Activated CD4-positive, CD25-positive, alpha-beta regulatory T cell treated with anti-CD3 and anti-CD28 coated beads, Interleukin-2, amount 50 U/mL, for 24 hours (primary cell): ENCODE measurements at regions not wholly inside any gene's neighbourhood (a gene's known extent, or its start where the extent isn't known, plus 50 kb on each side); places are given as distances from the start of the nearest gene placed in this dataset.

Experiments
- ATAC-seq, 2 donors: fragments of 150-1000 bp; cut with Tn5 transposase; one replicate each; pipeline ENCODE4 v1.10.0; 2021; ENCODE audit warnings: mild to moderate bottlenecking in 1 of 2, moderate library complexity in 1 of 2

DNA sequence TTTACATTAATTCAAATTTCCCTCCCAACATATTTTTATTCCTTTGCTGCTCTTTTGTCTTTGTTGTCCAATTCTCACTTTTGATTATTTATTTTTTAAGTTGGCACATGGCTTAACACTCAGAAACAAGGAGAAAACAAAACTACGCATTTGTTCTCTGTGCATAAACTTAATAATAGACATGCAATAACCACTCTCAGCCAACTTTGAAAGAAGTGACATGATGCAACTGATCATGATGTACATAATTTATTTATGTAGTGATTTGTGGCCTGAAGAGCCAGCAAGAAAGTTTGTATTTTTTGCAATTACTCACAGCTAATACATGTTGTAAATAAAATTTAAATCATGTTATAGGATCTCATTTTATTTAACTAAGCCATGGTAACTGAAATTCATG lies 942.8 kb upstream of the PIK3C3 start:
- ATAC-seq: no peak

DNA sequence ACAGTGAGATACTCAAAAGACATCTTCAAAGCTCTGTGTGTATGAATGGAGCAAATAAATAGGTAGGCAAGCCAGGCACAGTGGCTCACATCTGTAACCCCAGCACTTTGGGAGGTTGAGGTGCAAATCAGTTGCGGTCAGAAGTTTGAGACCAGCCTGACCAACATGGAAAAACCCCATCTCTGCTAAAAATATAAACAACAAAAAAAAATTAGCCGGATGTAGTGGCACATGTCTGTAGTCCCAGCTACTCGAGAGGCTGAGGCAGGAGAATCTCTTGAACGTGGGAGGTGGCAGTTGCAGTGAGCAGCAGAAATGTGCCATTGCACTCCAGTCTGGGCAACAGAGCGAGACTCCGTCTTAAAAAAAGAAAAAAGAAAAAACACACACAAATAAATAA lies 945.1 kb upstream of the PIK3C3 start:
- no peak for ATAC-seq

DNA sequence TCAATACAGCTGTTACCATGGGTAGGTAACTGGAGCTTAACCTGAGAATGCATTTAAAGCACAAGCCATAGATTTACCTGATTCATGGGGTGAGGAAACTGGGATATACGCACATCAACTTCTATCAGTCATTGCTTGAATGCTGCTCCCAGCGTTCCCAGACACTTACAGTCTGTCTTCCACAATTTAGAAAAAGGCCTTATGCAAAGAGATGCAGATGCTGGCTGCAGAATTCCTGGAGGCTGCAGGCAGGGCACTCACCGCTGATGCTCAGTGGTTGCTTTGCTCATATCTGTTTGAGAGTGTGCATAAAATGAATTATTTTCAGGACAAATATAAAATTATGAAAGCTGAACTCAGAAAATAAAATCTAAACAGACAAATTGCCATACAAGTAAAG lies 950.7 kb upstream of the PIK3C3 start:
- ATAC-seq: no peak

DNA sequence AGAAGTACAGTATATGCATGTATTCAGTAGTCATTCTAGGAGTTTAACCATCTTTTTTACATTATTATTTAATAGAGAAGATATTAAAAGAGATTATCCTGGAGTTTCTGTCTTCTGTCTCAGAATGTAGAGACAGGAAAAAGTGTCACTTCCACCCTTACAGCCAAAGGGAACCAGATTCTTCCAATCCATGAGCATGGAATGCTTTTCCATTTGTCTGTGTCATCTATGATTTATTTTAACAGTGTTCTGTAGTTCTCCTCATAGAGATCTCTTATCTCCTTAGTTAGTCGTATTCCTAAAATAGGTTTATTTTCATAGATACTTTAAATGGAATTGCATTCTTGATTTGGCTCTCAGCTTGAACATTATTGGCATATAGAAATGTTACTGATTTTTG lies 959.5 kb upstream of the PIK3C3 start:
- ATAC-seq: no peak

DNA sequence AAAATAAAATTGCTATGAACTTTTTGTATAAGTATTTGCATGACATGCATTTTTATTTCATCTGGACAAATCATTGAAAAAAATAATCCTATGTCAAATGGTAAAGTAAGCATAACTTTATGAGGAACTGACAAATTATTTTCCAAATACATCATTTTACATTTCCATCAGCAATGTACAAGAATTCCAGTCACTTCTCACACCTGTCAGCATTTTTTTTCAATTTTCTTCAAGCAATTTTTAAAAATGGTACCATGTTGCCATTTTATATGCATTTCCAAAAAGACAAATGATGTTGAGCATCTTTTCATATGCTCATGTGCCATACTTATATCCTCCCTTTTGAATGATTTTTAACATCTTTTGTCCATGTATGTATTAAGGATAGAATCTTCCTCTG lies 961.7 kb upstream of the PIK3C3 start:
- ATAC-seq: no peak

DNA sequence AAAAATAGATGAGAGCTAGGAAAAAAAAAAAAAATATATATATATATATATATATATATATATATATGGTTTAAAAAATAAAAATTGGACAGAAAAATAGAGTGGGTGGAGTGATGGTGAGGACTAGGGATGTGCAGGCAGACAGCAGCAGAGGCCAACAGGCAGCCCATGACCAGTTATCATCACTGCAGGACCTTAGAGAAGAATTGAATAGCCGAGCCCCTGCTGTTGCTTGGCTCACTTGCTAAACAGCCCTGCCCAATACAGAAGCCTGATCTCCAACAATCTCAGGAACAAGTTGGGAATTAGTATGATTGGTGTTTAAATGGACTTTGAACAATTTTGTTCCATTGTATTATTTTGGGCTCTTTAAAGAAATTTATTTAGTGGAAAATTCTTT lies 967.5 kb upstream of the PIK3C3 start:
- no peak for ATAC-seq

DNA sequence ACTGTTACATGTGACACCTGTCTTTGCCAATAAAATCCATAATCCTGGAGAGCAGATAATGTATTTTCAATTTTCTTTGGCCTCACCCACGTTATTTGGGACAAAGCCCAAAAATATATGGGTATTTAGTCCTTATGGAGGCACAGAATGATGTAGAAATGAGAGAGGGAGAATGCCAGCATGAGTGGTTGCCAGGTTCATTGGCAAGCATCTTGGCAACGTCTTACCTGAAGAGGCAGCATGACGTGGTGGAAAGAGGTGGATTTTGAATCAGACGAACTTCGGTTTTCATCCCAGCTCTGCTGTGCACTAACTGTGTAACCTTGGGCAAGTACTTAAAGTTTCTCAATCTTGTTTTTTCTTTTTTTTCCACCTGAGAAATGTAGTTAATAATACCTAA lies 969.6 kb upstream of the PIK3C3 start:
- ATAC-seq: no peak

DNA sequence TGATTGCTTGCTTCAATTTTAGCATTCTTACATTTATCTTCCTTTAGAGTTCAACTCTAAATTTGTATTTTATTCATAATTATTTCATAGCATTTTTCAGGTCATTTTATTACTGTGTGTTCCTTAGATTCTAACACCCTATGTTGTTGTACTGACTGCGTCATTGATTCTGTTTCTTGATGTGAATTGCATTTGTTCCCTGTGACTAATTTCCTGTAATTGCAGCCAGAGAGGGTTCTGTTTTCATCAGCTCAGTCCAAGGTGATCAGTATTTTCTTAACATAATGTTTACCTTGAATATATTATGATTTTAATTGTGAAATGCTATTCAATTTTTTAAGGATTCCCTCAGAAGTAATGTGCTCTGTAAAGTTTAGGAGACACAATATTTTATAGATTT lies 970.2 kb upstream of the PIK3C3 start:
- ATAC-seq: no peak

DNA sequence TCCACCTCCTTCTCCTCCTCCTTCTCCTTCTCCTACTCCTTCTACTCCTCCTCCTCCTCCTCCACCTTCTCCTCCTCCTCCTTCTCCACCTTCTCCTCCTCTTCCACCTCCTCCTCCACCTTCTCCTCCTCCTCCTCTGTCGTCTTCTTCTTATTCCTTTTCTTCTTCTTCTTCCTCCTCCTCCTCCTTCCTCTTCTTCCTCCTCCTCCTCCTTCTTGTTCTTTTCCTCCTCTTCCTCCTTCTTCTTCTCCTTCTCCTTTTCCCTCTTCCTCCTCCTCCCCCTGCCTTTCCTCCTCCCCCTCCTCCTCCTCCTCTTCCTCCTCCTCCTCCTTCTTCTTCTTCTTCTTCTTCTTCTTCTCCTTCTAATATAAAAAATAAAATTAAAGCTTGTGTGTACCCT lies 971.2 kb upstream of the PIK3C3 start:
- no peak for ATAC-seq

DNA sequence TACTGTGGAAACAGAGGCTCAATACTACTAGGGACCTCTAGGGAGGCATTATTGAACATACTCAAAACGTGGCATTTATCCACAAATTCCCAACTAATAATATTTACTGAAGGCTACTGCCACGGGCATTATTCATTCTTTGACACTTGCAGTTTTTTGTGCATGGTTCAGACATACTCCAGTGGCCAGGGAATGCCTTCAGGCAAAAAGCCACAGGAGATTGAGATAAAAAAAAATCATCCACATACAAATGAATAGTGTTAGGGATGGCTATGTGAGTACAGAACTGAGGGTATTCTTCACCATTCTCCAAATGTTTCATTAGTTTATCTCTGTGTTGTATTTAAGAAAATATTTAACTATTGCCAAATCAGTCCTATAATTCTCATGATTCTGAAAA lies 974.9 kb upstream of the PIK3C3 start:
- no peak for ATAC-seq

DNA sequence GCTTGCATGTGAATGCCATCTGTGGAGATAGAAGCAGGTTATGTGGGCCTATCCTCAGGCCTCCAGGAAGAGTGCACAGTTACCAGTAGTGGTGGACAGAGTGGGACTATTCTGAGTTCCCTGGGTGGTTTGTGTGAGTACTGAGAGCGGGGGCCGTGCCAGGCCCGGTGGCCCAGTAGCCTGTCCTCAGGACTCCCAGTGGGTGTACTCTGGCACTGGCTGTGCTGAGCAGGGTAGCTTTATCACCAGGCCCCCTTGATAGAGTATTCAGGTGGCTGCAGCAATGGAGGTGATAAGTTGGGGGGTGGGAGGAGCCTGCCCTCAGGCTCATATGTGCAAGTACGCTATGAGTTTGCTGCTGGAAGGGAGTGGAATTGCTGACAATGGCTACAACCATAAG lies 979.0 kb upstream of the PIK3C3 start:
- ATAC-seq: no peak

DNA sequence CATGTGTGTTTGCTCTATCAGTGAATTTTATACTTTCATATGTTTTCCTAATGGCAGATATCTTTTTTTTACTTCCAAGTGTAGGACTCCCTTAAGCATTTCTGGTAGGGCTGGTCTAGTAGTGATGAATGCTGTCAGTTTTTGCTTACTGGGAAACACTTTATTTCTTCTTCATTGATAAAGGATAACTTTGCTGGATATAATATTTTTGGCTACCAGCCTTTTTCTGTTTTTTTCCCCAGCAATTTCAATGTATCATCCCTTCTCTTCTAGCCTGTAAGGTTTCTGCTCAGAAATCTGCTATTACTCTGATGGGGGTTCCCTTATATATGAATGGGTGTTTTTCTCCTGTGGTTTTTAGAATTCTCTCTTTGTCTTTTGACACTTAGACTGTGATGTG lies 980.6 kb upstream of the PIK3C3 start:
- ATAC-seq: no peak

DNA sequence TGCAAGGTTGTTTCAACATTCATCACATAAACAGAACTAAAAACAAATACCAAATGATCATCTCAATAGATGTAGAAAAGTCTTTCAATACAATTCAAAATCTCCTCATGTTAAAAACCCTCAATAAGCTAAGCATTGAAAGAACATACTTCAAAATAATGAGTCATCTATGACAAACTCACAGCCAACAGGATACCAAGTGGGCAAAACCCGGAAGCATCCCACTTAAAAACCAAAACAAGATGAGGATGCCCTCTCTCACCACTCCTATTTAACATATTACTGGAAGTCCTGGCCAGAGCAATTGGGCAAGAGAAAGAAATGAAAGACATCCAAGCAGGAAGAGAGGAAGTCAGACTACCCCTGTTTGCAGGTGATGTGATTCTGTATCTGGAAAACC lies 992.2 kb upstream of the PIK3C3 start:
- ATAC-seq: no peak

DNA sequence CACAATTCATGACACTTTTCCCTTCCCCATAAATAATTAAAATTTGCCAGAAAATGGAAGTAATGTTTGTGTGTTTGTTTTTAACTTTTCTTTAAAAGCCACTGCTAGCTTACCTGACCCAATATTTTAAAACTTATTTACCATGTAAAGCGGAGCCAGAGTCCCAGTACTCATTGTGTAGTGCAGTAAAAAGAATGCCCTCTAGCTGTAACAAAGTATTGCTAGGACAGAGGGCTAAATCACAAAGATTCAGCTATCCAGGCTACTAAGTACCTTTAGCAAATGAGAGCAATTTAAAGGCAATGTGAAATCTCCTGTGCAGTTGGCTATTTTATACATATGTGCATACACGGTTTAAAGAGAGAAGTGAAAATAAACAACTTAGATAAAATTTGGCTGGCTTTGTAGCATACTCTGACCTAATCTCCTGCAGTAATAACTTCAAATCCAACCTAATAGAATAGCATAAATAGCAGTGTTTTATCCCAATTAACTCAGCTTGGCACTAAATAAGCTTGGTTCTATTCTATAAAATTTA lies 997.4 kb upstream of the PIK3C3 start:
- ATAC-seq: no peak

DNA sequence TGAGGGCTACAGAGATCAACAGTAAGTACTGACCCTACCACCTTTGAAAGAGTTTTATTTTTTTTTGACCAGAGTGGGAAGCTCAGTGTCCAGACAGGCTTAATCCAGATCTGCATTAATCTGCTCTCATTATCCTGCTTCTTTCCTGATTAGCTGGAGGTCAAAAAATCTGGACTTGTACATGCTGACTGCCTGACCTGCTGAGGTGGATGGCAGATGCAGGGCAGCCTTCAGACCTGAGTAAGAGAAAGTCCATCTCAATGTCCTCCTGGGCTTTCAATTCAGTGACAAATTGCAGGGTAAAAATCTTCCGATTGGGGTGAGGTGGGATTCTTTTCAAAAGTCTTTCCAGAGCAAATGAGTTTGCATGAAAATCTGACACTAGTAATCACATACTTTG lies 998.8 kb upstream of the PIK3C3 start:
- no peak for ATAC-seq

DNA sequence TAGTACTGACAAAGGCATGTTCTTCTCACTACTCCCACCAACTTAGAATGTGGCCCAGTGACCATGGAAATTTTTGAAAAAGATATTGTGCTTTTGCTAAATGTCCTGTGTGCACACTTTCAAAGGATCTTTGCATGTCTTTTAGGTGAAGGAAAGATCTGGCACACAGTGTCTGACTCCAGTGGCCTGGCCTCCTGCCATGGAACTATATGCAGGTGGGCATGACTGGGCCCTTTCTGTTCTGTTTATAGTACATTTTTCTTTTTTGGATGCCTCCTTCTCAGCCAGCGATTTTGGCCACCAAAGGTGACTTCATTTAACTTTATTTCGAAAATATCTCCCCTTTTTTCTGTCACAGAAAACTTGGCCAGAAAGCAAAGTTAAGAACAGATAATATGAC lies 999.7 kb upstream of the PIK3C3 start:
- ATAC-seq: no peak

DNA sequence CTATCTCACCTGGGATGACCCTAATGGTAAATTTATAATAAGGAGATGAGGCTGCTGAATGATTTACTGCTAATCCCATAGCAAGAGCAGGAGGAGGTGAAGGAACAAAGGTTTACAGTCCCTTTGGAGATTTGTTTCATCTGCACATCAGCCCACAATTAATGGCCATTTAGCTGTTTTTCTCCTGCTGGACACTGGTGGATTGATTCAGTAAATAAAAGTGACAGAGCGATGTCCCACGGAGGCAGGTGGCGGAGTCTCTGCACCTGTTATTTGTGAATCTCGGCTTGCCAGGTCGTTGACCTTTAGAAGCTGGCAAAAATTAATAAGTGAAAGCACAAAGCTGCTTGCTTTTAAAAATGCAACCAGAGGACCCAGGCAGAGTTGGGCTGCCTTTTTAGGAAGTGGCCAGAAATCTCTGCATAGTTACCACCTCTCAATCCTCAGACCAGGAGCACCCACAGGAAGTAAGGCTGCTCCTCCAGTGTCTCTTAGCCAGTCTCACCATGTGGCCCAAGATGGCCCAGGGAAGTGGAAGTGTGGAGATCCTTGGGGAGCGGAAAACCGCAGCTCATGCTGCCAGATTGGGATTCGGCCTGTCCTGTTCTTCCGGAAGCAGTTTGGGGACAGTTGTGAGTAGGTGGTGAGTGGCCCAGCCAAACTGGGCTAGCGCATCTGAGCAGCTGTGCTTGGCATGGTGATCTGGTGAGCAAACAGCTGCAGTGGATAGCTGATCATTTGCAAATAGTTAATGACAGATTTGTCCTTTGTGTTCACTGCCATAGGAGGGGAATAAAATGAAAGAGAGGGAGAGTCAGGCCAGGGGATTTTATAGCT lies 1005.7 kb upstream of the PIK3C3 start:
- ATAC-seq: no peak

DNA sequence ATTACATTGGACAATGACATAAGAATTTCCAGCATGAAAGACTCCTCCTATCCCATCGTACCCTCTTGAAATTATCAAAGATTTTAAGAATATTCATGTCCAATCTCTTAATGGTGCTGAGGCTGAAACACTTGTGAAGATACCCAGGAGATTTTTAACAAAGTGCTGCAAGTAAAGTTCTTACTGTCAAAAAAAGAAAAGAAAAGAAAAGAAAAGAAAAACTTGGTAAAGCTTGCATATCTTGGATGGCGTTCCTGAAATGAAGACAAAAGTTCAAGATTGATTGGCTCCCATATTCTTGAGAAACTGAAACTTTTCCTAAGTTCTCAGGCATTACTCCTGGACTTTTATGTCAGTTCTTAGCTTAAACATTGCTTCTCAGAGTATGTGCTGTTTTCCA lies 1010.5 kb upstream of the PIK3C3 start:
- no peak for ATAC-seq

DNA sequence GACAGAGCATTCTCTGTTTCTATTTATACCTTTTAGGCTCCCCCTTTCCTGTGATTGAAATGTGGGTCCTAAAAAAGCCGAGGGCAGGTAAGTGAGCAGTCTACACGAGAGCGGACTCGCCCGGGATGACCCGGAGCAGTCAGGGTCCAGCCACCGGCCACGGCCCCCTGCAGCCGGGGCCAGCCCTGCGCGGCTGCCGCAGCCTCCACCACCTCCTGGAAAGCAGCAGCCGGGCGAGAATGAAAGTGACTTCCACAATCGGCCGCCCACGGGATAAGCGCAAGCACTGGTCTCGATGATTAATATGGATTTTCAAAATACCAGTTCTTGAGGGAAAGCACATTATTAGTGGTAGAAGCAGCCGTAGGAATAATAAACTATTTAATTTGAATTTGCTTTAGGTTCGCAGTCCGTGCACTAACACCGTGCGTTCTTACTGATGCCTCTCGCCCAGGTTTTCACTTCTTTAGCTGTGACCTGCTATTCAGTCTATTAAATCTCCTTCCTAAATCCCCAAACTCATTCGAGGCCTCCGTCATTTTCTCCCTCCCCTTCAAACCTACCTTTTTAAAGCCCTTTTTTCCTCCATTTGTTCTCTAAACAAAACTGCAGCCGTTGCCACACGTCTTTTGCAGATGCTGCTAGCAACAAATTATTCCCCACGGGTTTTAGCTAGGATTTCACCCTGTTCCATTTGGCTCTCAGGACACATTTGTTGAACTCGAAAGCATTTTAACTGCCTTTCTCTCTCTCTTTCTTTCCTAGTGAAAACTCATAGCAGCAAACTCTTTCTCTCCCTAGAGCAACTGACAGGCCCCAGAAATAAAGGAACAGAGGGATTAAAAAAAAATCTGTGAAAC lies 1015.1 kb upstream of the PIK3C3 start:
- no peak for ATAC-seq

DNA sequence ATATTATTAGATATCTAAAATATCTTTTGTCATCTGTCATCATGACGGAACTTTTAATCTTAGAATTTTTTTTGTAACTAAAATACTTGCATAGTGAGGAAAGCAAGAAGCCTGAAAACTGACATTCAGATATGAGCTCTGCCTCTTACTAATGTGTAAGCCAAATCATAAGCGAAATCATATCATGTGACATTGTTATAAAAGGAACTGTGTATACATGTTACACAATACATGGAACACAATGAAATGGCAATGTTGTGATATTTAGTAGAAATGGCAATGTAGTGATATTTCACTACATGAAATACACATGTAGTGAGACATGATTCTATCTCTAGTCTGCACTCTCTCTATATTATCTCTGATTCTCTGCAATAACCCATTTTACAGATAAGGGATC lies 1016.4 kb upstream of the PIK3C3 start:
- no peak for ATAC-seq

DNA sequence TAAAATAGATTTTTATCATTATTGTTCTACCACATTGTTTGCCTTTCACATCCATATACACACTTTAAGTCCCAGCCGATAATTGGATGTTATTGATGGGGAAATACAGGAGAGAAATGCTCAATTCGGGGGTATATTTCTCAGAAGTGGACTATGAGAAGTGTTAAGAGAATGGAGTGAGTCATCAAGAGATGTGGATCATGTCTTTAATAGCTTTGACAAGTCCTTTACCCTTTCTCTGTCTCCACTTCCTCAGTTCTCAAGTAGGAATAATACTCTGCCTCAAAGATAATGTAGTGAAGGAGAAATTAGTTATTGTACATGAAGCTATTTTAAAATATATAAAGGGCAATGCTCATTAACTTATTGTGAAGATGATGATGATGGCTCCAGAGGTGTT lies 1017.6 kb upstream of the PIK3C3 start:
- ATAC-seq: no peak

DNA sequence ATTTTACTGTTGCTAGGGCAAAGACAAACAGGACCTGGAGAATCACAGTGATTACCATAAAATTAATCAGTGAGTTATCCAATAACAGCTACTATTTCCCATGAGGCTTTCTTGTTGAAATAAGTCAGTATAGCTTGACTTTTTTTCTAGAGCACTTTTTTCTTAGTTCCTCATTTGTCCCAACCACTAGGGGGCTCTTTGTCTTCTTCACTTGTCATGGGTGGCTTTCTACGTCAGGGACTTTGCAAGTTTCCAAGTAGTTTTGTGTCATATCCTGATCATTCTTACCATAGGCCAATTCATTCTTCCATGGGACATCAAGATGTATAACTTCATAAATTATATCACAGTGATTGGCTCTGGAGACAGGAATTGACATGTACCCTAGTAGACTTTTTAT lies 1019.6 kb upstream of the PIK3C3 start:
- ATAC-seq: no peak

DNA sequence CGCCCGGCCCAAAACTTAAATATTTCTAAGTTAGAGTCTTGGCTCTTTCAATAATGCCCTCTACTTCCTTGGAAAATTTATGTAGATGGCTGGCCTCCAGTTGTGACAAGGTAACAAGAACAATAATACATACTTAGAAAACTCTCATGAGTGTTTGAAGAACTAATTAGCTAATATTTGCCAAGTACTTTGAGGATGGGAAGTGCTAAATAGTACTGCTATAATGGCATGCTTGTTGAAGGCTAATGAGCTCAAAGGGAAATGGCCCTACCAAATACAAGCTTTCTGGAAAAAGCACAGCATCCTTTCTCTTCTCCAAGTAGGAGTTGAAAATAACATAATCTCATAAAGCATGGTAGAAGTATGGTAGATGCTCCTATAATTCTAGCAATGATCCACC lies 1022.2 kb upstream of the PIK3C3 start:
- no peak for ATAC-seq
